ENCODE measurements at regions not wholly inside any gene's neighbourhood (a gene's known extent, or its start where the extent isn't known, plus 50 kb on each side); places are given as distances from the start of the nearest gene placed in this dataset.

DNA sequence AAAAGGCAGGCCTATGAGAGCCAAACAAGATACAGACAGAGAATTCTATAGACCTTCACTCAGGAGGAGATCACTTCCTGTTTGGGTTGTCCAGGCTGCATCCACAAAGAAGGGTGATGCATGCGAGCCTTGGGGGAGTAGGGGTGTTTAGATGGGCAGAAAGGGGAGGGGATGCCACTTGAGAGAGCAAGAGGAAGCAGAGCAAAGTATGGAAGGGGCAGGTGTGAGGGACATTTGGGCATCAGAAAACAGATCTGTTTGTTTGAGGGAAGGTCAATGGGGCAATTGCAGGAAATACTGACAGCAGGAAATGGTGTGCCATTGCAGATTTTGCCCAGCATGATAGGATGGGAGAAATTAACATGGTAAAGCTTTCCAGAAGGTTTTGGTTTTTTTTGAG lies 146.4 kb upstream of the FOXN3 start:
- TF ChIP-seq EP300 (IDR thresholded peaks at IDR 0.05), result no peak
- no peak for TF ChIP-seq POLR2AphosphoS5 (IDR thresholded peaks at IDR 0.05)
- no peak for TF ChIP-seq CTCF (IDR thresholded peaks at IDR 0.05)

Data from esophagus muscularis mucosa (tissue), 4 donors.